SK-N-SH treated with all-trans-retinoic acid at 6 μM for 48 hours (cell line): ENCODE measurements at regions not wholly inside any gene's neighbourhood (a gene's known extent, or its start where the extent isn't known, plus 50 kb on each side); places are given as distances from the start of the nearest gene placed in this dataset.

Experiments used
- PPARA ChIP-seq: fragments of 250-450 bp; sonication (Bioruptor Pico); IDR thresholded peaks from 2 replicates; pipeline ENCODE4 v1.5.0; 2020; ENCODE audit warnings: mild to moderate bottlenecking, borderline replicate concordance
- TF ChIP-seq, protein P1 (sequence below): fragments of 250-450 bp; sonication (Bioruptor Pico); IDR thresholded peaks from 2 replicates; pipeline ENCODE4 v1.5.1; 2021; ENCODE audit warnings: mild to moderate bottlenecking, moderate library complexity

DNA sequence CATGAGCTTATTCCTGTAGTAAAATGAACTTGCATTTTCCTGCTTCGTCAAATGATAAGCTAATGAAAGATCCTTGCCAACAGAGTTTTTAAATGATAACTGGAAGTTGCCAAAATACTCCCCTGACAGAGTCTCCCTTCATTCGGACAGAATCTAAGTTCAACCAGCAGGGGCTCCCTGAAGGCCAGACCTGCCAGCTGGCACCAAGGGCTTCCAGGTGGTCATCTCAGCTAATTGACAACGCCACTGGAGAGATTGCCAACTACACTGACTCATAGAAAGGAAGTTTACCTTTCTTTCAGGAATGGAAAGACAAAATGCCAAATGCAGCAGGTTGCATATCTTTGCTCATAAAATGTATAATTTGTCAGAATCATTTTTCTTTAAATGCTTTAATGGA is 462.8 kb downstream of the GXYLT1 start:
- TF ChIP-seq PPARA (CRISPR knock-in tag) = no peak
- TF ChIP-seq, protein P1, sequence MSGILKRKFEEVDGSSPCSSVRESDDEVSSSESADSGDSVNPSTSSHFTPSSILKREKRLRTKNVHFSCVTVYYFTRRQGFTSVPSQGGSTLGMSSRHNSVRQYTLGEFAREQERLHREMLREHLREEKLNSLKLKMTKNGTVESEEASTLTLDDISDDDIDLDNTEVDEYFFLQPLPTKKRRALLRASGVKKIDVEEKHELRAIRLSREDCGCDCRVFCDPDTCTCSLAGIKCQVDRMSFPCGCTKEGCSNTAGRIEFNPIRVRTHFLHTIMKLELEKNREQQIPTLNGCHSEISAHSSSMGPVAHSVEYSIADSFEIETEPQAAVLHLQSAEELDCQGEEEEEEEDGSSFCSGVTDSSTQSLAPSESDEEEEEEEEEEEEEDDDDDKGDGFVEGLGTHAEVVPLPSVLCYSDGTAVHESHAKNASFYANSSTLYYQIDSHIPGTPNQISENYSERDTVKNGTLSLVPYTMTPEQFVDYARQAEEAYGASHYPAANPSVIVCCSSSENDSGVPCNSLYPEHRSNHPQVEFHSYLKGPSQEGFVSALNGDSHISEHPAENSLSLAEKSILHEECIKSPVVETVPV (CRISPR knock-in tag) = no peak
